ENCODE measurements at regions not wholly inside any gene's neighbourhood (a gene's known extent, or its start where the extent isn't known, plus 50 kb on each side); places are given as distances from the start of the nearest gene placed in this dataset.

- no peak for TF ChIP-seq POLR2A (IDR thresholded peaks at IDR 0.05)
- TF ChIP-seq CTCF (IDR thresholded peaks at IDR 0.05) = no peak
Measured at GRCh38 chr2:123521854-123522253, 503.2 kb upstream of the CNTNAP5 start.
